ENCODE measurements at regions not wholly inside any gene's neighbourhood (a gene's known extent, or its start where the extent isn't known, plus 50 kb on each side); places are given as distances from the start of the nearest gene placed in this dataset.

DNA sequence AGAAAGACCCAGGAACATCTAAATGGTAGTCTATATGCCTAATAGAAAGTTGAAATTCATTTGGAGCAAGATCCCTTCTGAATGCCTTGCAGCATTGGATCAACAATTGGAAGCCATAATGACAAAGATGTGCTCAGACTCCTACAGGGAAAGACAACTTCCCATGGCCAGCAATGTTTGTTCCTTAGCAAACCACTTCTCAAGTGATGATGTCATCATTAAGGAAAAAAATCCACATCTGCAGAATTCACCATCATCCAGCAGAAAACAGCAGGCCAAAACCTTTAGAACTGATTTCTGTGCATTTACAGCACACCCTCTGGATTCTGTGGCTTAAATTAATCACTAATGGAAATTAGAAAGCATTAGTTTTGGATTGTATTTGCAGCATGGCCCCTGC is 82.4 kb upstream of the ZIC3 start:
- no peak for DNase-seq

DNA sequence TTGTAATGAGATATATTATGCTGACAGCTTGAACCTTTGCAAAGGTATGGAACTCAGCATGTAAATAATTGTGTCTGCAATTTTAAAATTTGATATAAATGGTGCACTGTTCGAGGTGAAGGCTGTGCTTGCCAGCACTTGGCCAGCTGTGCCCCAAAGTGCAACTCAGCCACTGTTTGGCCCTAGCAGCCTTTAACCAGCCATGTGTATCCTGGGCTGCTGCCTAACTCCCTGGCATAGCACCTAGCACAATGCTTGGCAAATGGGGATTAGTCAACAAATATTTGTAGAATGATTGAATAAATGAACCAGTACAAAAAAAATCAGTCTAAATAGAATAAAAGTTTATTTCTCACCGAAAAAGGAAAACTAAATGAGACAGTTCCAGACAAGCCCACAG is 83.8 kb upstream of the ZIC3 start:
- no peak for DNase-seq

DNA sequence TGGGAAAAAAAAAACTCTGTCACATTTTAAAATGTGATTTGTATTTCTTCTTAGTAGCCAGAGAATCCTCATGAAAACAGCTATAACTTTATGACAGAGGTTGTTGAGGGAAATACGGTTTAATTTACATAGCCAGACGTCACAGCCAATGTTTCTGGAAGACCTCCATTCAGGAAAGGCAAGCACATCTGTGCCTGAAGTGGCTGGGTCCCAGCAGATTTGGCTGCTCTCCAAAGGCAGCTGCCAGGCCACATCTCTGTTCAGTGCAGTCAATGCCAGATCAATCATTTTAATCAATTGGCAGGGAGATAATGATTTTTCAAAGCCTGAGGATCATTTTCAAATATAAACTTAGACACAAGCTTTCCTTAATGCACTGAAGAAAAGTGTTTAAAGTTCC is 86.5 kb upstream of the ZIC3 start:
- no peak for DNase-seq

DNA sequence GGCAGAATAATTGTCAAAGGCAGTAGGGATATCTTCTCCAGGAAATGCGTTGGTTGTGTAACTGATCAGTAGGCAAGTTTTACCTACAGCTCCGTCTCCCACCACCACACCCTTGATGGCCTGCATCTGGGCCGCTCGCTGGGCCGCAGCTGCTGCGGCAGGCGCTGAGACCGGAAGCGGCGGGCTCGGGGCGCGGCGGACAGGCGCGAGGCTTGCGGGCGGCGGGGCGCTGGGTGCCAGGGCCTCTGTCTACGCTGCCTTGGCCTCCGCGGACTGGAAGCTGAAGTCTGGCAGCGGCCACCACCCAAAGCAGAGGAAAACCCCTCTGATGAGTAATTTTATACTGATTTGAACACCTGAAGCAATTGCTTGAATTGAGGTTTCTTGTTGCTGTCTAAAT is 124.2 kb upstream of the ZIC3 start:
- DNase-seq: no peak

DNA sequence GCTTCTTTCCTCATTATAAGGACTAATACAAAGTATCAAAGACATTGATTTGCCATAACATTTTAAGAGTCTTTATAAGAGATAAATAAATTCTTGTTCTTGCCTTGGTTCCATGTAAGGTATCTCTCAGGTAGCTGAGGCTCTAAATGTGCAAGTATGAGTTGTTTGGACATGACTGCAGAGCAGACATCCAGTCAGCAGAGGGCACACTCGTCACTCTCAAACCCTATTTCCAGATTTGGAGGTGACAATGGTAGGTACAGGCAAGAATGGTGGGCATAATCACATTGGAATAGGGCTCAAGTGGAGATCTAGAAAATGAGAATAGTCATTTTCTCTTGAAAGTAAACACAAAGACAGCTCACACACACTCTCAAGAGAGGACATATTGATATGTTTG is 133.3 kb upstream of the ZIC3 start:
- DNase-seq: no peak

DNA sequence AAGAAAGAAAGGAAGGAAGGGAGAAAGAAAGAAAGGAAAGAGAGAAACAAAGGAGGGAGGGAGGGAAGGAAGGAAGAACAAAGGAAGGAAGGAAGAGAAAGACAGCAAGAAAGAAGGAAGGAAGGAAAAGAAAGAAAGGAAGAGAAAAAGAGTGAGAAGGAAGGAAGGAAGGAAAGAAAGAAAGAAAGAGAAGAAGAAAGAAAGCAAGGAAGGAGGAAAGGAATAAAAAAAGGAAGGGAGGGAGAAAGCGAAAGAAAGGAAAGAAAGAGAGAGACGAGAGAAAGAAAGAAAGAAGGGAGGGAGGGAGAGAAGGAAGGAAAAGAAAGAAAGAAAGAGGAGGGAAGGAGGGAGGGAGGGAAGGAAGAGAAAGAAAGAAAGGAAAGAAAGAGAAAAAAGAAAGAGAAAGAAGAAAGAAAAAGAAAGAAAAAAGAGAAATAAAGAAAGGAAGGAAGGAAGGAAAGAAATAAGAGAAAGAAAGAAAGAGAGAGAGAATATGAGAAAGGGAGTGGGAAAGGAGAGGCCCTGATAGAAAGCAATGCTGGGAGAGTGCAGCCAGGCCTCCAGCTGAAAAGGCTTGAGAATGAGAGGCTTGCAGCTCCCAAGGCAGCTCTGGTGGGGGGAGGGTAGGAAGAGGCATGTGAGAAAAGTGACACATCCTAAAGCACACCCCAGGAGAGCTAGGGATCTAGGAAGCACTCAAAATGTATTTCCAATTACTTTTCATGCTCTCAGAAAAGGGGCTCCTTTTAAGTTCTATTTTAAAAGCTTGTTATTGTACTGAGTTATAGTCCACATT is 134.0 kb upstream of the ZIC3 start:
- no peak for DNase-seq

DNA sequence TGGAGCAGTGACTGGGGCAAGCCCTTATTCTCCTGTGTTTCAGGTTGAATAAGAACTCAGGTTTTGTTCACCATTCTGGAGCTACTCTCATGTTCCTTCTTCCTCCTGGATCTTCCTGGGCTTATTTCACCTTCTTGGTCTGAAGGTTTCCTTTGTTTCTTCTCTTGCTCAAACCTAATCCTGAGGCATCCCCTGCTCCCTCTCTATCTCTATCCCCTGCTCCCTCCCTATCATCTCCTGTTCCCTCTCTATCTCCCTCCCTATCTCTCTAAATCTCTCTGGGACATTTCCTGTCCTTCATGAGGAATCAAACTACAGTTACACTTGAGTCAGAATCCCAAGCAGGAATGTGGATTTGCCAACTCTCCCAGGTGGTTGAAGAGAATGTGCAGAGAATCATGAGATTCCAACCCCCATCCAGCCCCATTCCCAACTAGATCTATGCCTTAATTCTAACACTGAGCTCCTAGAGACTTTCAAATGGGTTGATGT is 134.9 kb upstream of the ZIC3 start:
- no peak for DNase-seq

DNA sequence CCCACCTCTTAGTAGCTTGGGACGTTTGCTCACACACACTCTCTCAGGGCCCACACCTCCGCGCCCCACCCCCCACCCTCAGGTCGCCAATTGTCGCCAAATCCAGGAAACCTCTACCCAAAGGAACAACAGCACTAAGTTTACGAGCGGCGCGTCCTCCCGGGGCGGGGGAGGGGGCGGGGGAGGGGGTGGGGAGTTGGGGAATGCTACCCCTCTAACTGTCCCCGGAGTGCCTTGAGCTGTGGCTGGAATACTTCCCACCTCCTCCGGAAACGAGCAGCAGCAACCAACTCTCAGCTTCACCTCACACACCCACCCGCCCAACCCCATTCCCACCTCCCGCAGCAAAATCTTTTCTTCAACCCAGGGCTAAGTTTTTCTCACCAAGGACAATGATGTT is 135.6 kb upstream of the ZIC3 start:
- DNase-seq: no peak

DNA sequence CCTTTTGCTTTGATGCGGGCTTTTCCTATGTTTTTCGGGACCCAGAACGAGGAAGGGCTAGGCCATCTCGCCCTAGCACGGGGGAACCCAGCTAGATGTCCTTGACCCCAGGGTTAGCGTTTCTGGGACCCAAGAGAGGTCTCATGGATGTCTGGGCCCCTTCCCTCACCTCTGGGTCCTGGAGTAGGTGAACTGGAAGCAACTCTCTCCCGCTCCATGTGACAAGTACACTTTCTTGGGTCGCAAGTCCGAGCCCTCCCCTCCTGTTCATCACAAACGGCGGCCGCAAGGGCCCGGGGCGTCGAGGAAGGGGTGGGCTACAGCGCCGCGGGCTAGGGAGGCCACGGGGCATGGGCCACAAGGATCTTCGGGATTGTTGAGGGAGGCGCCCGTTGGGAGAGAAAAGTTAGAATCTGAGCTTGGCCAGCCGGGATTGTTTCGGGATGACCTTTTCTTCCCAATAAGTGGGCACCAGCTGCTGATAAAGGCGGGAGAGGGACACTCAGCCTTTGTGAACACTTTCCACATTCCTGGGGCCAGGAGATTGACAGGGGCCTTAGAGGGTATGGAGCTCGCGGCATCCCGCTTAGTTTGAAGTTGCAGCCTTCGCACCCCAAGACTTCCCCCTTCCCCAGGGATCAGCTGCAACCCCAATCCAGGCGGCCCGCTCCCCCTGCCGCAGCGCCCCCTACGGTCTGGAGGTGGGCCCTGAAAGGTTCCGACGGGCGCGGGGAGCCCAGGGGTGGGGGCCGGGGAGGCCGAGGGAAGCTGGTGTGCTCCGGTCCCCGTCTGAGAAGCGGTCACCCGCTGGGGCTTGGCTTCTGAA is 136.9 kb upstream of the ZIC3 start:
- no peak for DNase-seq

DNA sequence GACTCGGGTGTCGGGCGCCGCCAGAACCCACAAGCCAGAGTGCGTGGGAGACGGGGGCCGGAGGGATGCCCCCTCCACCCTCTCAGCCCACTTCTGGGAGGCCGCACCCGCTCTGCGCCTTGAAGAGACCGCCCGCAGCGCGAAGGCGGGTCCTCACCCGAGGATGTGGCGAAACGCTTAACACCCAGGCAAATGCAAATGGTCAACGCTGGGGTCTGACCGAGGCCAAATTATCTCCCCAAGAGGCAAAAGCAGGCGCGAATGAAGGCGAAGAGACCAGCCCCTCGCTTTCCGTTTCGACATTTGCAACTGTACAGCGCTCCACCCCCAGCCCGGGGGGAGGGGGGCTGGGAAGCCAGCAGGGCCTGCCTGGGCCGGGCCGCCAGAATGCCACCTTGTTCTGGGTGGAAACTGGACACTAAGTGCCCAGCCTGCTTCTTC is 137.7 kb upstream of the ZIC3 start:
- DNase-seq: no peak

DNA sequence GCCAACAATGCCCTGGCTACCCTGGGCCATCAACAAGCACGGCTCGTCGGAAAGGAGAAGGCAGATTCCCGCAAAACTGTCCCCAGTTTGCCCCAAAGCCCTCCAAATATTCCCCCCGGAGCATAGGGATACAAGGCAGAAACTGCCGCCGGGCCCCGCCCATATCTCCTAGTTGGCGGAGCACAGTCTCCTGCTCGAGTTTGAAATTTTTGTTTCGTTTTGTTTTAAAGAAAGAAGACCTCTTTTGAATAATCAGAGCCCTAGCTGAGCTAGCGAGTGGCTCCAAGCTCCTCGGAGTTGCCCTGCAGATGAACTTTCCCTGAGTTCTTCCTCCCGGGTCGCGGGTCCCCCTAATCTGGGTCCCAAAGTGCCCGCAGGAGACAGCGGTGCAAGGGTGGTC is 138.1 kb upstream of the ZIC3 start:
- no peak for DNase-seq

DNA sequence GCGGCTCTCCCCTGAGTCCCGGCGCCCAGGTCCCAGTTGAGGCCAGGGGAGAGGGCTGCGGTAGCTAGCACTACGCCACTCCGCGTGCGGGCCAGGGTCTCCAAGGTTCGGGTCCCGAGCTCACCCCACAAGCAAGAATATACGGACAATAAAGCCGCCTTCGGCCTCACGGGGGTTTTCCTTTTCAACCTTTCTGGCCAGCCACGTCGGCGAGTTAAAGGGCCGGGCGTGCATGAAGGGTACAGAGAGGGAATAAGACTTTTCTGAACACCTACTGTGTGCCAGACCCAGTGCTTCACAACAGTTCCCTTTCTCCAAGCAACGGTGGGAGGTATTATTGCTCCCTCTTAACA is 138.5 kb upstream of the ZIC3 start:
- DNase-seq: no peak

DNA sequence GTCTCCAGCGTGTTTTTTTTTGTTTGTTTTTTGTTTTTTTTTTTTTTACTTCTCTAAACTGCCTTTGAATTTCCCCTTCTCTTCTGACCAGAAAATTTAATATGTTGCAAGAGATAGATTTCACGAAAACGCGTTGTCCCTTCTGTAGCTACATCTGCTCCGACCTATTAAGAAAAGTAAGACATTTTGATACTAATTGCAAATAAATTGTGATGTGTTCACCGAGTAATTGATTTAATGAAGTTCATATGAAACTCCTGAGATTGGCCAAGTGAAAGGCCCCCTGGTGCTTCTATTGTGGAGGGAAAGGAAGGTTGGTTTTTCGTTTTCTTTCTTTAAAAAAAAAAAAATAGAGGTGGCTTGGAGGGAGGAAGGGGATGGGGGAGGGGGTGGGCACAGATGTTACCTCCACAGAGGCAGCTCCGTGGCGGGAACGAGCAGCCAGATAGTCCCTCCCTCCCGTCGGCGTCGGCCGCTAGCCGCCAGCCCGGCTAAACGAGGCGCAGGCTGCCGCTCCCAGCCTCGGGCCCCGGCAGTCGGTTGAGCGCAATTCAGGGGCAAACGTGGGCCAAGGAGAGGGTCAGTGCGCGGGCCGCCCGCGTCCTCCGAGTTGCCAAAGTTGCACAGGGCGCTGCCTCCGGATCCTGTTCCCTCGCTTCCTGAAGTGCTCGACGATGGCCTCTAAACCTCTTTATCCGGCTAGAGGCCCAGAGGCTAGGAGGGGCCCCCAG is 139.1 kb upstream of the ZIC3 start:
- DNase-seq: no peak

DNA sequence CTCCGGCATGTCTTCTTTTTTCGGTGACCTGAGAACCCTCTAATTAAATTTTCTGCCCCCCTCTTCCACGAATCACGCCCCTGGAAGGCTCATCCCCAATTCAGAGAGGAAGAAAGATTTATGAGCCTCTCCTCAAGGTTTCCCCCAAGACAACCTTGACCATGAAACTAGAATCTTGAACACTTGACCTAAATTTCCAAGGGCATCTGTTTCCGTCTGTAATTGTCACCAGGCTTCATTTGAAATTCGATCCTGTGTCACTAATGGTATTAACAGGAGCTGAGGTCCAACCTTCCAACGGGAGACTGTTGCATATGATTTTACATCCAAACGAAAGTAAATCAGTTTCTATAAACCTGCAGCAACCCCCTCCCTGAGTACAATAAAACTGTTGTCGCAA is 139.9 kb upstream of the ZIC3 start:
- no peak for DNase-seq

DNA sequence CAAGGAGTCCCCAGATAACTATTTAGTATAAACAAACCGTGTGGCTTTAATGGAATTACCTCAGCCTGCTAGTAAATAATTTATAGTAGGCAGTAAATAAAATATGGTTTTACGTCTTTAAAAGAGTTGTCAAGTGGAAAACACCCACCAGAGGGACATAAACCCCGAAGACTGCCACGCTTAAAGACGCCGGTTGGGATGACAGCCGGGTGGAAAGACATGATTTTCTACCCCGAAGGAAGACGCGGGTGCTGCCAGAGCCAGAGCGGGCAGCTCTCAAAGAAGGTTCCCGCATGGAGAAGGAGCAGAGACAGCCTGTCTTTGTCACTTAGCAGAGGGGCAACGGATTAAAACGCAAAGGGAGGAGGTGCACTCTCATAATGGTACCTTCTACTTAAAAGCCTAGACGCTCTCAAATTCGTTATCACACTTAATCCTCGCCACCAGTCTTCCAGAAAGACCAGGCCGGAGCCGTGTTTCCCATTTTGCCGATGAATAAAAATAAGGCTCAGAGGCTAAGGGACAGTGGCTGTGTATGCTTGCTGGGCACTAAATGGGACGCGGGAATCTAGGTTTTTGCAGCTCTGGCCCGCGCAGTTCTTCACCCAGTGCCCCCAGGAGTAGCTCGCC is 140.5 kb upstream of the ZIC3 start:
- DNase-seq: no peak

DNA sequence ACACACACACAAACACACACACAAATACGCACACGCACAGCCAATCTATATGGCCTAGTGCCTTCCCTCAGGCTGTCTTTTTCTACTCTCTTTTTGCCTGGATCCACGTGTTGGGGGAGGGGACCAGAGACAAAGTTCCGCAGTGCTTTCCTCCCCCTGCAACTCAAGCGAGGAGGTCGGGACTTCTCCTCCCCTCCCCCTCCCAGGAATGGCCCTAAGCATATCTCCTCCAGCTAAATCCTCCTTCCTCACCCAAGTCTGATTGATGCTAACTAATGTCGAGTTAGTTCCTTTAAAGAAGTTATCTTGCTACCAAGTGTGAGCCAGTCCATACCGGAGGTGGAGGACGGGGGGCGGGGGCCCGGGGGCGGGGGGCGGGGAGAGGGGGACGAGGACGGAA is 141.2 kb upstream of the ZIC3 start:
- no peak for DNase-seq

DNA sequence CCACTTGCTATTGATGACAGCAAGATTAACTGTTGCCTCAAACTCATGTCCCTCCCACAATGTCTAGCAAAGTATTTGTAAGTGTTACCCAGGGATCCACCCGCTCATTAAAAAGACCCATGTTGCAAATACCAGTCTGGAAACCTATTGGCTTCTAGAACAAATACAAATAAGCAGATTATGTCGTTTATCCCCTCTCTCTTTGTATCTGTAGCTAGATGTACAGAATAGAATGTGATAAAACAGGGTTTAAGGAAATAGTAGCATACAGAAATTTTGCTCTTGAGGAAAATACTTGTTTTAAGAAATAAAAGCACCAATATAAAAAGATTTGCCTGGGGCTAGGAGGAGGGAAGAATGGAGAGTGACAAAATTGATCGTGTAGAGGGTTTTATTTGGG is 142.7 kb upstream of the ZIC3 start:
- DNase-seq: no peak

DNA sequence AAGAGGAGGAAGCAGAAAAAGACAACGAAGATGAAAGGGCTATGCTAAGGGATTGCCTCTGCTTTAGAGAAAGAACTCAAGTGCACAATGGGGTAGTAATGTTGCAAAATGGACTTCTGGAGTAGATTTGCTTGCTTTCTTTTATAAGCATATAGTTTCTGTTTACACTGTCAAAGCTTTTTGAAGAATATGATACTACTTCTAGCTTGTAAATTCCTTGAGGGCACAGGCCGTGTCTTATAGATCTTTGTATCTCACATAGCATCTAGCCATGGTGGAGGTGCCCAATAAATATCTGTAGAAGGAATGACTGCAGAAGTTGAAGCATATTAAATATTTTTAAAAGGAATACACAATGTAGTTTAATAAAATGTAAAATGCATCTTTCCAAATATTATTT is 147.8 kb upstream of the ZIC3 start:
- DNase-seq: no peak

DNA sequence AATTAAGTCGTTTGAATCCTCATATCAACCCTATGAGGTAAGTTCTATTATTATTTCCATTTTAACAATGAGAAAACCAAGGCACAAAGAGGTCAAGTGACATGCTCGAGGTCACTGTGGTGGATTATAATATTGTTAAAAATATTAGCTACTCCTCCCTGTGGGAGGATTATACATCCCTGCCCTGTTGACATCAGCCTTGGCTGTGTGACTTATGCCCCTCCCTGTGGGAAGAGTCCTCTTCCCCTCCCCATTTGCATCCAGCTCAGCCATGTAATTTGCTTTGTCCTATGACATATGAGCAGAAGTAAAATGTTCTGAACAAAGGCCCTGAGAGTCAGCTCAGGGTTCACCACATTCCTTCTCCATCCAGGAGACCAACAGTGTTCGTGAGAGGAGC is 152.7 kb upstream of the ZIC3 start:
- no peak for DNase-seq

DNA sequence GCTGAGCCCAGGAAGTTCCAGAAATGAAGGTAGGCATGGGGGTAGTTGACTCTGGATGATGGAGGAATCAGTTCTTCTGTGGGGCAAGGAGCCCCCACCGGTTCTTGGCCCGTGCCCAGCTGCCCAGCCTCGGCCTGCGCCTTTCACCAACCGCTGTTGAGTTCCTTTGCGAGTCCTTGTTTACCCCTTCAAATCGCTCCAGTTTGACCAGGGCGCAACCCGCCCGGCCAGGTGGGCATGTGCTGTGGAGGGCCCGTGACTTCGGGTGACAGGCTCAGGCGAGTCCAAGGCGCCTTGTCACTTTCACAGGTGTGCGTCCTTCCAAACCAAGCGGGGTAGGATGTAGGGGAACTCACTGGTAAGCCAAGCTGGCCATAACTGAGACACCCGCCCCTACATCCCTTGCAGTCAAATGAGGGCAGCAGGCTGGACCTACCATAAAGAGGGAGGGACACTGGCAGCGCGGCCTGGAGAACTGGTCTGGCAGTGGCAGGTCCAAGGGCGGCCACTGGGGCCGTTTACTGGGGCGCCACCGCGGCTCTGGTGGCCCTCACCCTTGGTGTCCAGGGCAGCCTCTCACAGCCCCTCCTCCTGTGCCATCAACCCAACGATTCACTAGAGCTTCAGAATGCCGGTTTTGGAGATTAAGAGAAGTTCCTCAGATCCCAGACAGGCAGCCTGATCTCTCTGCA is 160.3 kb upstream of the ZIC3 start:
- DNase-seq: no peak

DNA sequence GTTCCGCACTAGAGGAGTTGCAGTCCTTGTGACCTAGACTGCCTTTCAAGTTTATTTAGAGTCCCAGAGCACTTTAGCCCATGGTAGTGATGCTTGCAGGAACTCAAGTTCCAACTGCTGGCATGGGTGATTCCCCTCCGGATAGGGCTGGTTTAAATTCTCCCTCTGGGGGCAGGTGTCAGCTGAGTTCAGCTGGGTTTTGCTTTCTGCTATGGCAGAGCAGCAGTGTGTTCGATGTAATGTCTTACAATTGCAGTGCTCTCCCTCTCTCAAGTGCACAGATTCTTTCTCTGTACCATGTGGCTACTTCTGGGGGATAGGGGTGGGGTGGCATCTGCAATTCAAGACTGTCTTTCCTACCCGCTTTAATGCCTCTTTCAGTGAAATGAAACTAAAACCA is 164.8 kb upstream of the ZIC3 start:
- no peak for DNase-seq

DNA sequence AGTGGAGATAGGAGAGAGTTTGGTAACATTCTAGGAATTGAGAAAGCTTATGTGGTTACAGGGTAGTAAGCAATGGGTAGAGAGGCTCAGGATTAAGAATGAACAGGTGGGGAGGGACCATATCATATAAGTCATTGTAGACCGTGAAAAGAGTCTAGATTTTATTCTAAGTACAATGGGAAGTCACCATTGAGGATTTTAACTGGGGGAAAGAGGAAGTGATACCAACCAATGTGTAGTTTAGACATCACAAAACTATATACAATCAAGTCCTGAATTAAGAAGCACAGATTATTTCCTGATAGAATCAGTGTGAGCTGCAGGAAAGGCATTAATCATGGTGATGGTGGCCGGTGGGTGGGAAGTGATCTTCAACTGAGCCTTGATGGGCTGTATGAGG is 178.3 kb upstream of the ZIC3 start:
- DNase-seq: no peak
